GM21360 (cell line): ENCODE measurements at regions not wholly inside any gene's neighbourhood (a gene's known extent, or its start where the extent isn't known, plus 50 kb on each side); places are given as distances from the start of the nearest gene placed in this dataset.
"Not testable (repeated sequence)": the region's sequence is repeated elsewhere in the genome, so short reads cannot be mapped to it uniquely, and the experiment has no call there.

ENCODE experiments used
- ATAC-seq: cut with Tn5 transposase; IDR thresholded peaks from one replicate; pipeline ENCODE4 v1.9.1; 2021; ENCODE audit warnings: mild to moderate bottlenecking, moderate library complexity; ENCODE audit not compliant: unreplicated experiment

DNA sequence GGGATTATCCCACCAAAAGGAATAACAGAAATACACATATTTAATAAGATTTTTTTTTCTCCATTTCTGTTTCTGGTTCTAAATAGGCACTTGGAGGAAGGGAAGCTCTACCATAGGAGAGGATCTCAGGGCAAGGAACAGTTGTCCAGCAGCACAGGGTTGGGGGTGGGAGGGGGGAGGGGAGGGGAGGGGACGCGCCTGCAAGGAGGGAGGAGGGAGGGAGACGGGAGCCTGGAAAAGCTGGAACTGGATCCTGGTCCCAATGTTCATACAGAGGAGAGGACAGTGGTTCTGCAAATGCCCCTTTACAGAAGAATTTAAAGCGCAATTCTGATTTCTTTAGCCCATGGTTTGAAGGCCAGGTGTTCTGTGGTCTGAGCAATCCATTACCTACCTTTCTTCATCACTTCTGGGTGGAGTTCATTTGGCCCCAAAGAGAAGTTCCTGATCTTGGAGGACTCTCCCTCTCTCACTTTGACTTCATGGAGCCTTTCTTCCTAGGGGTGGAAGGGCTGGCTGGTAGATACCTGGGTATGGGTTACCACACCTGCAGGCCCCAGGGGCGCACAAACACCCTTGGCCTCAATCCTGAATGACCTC lies 348.9 kb upstream of the NCAM1 start:
- no peak for ATAC-seq

DNA sequence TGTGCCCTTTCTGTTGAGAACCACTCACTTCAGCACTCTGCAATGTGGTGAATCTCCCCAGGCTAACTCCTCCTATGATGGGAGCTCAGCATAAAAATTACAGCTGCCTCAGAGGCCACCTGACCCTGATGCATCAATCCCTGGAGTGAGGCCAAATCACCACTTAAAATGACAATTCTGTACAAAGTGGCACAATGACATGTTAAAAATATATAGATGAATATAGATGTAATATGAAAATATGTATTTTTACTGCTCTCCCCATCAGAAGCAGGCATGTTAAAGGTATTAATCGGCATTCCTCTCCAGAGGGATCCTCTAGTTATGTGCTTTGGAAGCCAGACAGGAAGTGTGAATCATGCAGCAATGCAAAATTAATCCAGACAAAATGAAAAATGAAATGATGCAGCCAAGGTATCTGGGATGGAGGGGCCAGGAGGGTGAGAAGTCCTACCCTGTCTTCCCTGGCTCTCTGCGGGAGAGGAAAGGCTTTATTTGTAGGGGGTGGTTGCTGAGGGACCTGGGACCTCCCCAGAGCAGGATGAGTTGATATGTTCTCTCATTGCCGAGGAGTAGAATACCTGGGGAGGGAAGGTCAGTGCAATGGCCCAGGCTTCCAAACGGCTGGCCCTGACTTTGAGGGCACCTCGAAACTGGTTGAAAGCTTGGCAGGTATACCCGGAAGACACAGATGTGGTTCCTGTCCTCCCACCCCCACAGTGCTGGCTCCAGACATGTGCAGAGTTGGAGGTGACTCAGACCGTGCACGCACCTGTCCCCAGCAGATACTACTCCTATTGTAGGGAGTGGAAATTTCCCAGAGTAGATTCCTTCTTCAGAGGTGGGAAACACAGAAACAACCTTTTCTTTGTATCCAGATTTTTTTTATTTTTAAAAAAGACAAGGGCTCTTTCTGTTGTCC lies 347.9 kb upstream of the NCAM1 start:
- no peak for ATAC-seq

DNA sequence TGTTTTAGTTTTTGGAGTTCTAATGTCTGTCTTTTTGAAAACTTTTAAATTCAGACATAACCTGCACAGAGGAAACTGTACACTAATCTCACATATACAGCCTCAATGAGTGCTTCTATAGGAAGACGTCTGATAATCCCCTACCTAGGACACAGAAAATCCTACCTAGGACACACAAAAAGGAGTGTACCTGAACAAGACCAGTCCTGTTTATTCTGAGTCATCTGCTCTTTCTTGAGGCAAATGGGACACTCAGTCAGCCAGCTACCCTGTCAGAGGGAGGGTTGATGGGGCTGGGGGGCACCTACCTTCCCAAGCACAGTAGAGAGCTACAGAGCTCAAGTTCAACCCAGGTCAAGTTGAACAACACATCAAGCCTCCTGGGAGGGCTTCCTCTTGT lies 346.6 kb upstream of the NCAM1 start:
- no peak for ATAC-seq

DNA sequence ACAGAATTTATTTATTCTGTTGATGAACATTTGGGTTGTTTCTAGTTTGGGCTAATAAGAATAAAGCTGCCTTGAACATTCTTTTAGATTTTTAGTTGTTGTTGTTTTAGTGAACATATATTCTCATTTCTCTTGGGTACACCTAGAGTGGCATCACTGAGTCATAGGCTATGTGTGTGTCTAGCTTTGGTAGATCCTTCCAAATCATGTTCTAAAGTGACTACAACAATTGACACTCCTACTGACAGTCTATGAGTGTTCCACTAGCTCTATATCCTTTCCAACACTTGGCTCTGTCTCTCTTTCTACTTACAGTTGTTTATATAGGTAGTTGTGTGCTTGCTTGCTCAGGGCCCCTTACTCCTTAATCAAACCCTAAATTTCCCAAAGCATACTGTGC lies 346.0 kb upstream of the NCAM1 start:
- no peak for ATAC-seq

DNA sequence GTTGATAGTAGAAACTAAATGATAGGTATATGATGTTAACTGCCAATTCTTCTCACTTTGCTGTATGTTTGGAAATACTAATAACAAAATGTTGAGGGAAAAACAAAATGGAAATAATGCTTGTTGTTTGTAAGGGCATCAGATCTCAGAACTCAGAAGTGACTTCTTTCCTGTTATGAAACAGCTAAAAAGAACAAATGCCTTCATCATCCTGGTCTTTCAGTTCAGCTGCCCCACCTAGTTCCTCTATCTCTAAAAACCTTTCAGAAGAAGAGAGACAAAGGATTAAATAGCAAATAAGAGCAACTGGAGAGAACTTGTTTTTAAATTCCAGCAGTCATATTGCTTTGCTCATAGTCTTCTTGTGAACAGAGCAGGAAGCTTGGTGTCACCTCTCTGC lies 345.3 kb upstream of the NCAM1 start:
- ATAC-seq, result no peak

DNA sequence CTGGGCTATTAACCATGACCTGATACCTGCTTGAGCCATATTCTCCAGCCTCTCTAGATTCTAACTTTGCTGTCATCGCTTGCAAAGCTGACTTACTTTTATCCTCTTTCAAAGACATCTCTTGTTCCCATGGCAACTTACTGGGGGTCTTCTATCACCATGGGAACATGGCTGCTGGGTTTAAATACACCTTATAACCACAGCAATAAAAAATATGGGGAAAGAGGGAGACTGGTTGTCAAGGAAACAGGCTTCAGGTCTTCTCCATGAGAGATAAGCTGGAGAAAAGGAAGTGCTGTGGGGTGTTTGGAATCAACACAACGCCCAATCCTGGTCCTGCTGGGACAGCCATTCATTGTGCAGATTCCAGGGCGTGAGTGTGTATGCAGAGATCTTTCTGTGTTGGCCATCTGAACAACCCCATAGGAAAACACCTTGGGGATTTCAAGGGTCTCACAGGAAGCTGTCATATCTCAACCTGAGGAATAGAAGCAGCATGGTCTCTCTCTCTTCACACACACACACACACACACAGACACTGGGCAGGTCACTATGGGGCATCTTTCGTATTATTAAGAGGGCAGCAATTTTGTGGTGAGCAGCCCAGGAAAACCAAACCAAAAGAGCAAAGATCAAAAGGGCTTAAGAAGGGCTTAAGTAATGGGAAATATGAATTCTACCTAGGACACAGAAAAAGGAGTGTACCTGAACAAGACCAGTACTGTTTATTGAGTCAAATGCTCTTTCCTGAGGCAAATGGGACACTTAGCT lies 344.7 kb upstream of the NCAM1 start:
- no peak for ATAC-seq

DNA sequence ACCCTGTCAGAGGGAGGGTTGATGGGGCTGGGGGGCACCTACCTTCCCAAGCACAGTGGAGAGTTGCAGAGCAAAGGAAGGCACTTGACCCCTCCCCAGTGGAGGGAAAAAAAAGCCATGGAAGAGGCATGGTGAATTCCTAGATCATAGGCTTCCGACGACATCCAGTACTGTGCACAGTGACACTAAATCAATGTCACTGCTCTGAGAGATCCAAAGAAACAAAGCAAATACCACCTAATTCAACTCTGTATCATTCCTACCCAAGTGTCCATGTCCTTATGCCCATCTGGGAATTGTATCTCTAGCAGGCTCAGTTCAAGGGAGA lies 344.2 kb upstream of the NCAM1 start:
- ATAC-seq, result no peak

DNA sequence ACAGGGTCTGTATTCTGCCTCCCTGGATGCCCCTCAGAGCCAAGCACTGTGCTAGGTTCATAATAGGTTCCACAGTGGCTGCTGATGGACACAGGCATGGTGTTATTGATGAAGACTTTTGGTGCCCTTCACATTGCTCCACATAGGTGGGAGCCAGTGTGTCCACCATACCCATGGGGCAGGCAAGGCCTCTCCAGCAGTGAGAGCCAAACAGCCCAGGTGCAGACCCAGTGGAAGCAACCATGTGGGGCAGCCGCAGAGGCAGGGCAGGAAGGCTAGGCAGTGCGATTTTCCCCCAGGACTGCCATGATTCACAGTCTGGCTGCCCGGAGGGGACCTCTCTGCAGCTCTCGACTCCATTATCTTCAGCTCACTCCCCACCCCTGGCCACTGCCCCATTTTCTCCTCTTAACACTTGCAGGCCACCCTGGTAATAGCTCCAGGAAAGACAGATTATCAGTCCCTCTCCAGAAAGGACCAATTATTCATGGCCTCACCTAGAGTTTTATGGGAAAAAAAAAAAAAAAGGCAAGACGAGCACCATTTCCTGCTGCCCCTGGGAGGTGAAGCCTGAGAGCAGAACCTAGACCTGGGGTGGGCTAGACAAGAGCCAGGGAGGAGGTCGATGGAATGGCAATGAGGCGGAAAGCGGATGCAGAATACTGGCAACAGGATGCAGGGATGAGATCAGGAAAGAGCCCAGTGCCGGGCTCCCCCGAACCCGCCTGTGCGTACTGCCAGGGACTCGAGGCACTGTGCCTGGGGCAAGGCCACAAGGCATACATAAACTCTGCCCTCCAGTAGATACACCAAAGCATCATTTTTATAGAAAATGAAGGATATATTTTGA lies 343.0 kb upstream of the NCAM1 start:
- ATAC-seq, result no peak

DNA sequence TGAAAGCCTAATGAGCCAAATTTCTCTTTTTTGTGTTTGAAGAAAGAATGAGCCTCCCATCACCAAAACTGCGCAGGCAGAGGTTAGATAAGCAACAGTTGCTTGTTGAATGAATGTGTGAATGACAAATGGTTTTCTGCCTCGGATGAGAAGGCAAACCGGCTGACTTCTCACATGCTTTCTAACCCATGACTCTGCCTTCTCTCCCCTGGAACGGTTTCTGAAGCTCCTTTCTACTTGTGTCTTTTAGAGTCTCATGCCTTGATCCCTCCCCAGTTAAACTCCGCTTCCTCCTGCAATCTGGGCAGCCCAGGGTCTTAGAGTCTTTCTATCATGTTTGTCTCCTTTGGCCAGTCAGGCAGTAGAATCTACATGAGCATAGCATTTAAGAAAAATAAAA lies 342.1 kb upstream of the NCAM1 start:
- ATAC-seq, result no peak

DNA sequence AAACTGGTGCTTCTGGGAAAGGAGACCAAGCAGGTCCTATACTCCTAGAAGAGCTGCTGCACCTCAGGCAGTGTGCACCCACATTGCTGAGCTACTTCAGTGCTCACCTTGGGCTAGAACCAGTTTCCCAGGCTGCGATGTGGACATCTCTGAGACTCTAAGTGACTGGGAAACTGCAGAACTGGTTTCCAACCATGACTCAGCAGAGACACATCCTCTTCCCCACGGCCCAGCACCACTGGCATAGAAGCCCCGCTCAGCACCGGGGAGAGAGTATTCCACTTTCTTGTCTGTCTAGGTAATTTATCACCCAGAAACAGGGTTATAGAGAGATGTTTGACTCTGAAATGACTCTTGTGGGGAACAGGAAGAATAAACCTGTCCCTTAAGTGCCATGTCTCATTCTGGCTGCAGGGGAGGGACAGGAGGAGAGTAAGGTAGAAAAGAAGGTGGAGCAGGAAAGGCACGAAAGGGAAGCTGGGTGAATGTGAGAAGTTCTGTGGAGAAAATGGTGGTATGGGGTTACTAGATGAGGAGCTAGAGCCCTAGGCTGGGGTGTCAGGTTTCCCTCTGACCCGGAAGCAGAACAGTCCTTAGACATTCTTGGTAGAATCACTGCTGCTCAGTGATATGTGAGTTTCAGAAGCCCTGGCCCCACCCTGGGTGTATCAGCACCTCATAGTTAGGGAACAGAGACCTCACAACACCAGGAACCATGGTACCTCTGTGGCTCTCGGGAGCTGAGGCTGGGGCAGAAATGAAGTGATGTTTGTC lies 340.4 kb upstream of the NCAM1 start:
- ATAC-seq, result no peak

DNA sequence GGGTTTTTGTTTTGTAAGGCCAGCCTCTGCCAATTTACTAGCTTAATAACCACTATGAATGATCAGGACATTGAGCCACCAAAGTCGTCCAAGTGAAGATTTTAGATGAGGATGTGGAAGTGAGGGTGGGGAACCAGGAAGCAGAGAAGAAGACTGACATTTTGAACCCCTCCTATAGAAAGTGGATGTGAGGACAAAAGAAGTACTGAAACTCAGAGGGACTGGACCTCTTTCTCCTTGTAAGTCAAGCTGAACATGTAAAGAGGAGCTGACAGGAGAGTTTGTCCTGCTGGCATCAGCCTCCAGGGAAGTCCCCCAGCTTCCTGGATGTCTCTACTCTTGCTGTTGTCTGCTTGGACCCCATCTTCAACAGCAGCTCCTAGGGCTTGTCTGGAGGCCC lies 338.2 kb upstream of the NCAM1 start:
- no peak for ATAC-seq

DNA sequence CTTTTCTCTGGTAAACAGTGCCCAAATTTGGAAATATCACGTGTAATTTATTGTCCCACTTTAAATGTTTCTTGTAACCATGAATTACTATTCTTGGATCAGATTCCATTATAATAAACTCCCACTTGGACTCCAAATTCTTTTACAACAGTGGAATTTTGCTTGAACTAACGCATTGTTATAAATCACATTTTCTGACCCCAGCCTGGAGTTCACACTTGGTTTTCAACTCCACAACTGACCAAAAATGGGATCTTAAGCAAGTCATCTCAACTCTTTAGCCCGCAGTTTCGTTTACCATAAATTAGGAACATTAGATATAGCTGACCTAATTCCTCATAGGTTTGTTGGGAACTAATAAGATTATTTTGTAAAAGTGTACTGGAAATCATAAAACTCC lies 336.8 kb upstream of the NCAM1 start:
- no peak for ATAC-seq

DNA sequence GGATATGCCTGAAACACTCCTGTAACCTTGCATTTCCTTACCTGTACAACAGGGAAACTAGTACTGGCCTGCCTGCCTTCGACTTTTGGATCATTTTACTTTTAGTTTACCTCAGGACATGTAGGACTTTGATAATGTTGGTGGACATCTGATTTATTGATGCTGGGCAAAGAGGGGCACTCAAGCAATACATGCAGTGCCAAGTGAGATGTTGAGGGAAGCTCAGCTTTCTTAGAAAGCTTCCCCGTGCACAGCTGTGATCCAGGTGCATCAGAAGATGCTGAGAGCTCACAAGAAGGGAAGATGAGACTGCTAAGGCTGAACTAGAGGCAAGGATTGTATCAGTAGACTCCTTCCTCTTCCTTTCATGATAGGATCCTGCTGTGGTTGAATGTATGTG lies 336.2 kb upstream of the NCAM1 start:
- ATAC-seq, result not testable (repeated sequence)

DNA sequence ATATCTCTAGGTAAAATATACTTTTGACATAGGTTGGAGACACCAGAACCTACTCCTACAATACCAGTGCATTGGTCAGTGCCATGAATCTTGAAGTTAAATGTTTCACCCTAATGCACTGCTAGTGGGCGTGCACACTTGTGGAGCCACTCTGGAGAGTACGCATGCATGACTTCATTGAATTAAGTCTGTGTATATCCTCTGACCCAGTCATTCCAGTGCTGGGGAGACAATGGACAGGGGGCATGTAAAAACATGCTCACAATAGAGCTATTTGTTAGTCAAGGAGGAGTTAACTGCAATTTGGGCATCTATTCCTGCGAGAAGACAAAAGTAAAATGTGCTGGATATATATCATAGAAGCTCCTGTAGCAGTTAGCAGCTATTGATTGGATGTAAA lies 335.4 kb upstream of the NCAM1 start:
- ATAC-seq, result no peak

DNA sequence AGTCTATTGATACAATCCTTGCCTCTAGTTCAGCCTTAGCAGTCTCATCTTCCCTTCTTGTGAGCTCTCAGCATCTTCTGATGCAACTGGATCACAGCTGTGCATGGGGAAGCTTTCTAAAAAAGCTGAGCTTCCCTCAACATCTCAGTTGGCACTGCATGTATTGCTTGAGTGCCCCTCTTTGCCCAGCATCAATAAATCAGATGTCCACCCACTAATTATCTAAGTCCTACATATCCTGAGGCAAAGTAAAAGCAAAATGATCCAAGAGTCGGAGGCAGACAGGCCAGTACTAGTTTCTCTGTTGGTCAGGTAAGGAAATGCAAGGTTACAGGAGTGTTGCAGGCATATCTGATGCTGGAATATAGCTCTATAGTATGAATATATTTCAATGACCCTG lies 334.5 kb upstream of the NCAM1 start:
- ATAC-seq, result no peak

DNA sequence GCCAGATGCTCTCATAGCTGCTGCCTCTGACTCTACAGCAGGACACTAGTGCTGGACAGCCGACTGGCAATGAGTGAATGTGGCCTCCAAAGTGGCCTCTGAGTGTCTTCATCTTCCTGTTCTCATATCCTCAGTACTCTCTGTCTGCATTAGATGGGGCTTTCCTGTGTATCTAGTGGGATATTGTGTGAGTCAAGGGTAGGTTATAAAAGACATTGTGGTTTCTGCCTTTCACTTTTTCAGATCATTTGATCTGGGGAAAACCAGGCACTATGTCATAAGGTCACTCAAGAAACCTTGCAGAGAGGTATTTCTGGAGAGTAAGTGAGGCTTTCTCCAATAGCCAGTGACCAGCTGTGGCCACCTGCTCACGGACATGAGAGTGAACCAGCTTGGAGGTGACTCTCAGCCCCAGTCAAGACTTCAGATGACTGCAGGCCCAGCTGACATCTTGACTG lies 333.6 kb upstream of the NCAM1 start:
- ATAC-seq, result peak; percentile 62

DNA sequence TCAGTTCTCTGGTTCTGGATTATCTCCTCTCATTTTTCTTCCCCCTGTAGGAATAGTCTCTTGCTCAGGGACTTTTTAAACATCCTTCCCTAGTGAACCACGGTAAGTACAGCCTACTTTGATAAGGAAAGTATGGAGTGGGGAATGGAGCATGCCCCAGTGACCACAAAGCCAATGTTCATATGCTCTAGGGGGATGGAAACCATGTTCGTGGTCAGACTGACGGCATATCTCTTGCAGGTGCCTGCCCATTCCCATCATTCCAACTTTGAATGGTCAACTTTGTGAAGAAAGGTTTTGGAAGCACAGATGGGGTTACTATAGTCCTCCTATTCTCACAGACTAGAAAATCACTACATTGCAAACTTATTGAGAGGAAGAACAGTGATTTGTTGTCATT lies 332.5 kb upstream of the NCAM1 start:
- no peak for ATAC-seq

DNA sequence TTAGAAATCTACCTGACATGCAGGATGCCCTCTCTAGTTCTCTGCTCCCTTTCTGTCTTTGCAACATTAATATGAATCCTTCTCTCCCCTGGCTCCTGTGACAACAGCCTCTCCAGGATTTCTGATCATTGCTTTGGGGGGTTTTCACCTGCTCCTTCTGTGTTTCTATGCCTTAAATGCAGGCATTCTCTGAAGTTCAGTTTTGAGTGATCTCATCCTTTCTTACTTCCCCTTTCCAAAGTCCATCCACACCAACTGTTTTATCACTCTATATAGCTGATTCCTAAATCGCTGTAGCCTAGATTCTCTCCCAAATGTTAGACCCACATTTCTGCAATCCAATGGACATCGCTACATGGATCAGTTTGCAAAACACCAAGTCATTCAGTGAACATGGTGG lies 330.7 kb upstream of the NCAM1 start:
- no peak for ATAC-seq

DNA sequence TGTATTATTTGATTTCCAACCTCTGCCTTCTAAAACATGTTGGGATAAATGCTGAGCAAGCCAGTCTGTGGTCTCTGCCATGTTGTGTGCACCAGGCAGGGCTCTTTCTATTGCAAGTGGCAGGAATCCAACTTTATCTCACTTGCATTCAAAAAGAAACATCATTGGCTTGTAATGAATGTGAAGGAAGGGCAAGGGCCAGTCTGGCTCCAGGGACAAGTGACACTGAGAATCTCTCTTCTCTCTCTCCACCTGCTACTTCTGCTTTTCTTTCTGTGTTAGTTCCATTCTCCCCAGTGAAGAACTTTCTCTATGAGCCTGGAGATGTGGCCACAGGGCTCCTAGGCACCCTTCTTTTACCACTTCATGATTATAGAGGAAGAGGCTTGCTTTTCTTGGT lies 329.9 kb upstream of the NCAM1 start:
- peak; percentile 47 for ATAC-seq

DNA sequence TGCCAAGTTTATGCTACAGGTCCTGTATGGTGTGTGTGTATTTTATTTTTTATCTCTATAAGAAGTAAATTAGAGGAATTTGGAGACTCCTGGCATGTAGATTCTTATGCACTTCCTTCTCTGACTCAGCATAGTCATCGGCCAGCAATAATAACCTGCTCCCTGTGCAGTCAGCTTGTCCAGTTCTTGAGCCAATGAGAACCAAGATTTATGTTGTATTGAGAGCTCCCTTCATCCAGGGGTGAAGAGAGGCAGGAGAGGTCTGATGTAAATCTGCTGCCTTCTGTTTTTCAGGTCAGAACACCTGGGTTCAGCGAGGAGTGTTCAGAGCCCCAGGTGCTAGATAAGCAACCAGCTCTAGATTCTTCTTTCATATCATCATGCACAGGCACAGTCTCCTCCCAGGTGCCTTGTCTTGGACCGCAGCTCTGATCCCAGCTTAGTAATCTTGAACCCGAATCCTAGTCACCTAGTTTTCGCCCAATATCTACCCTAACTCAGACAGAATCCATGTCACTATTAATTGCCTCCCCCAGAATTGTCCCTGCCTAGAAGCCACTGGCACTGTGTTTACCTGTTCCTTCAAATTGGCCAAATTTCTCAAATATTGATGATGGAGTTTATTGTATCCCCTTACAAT lies 328.2 kb upstream of the NCAM1 start:
- ATAC-seq, result no peak
